ENCODE measurements at regions not wholly inside any gene's neighbourhood (a gene's known extent, or its start where the extent isn't known, plus 50 kb on each side); places are given as distances from the start of the nearest gene placed in this dataset.

GRCh38 chr9:89820337-89820736, 215.5 kb downstream of the GADD45G start:
- Histone ChIP-seq H3K4me2 (ENCODE audit: low read length) (no peak overlapping the region), H3K79me2 (ENCODE audit: insufficient read depth, low read length) (no peaks in the 10 kb centered on the region), H3K9me3 (ENCODE audit: low read length) (no peaks in the 10 kb centered on the region), H4K20me1 (ENCODE audit: insufficient read depth, low read length) (no peaks in the 10 kb centered on the region), H3K9ac (ENCODE audit: low read length) (no peak overlapping the region), H3K36me3 (ENCODE audit: insufficient read depth, low read length) (no peaks in the 10 kb centered on the region), H3K9me2 (ENCODE audit: low read depth, low read length) (no peaks in the 10 kb centered on the region), H3K4me3 (ENCODE audit: low read depth, low read length, poor library complexity, severe bottlenecking) (no peak overlapping the region), H3K4me1 (ENCODE audit: insufficient read depth, low read length, severe bottlenecking) (no peaks in the 10 kb centered on the region), H3F3A (ENCODE audit: insufficient read depth, low read length) (no peaks in the 10 kb centered on the region), H2AFZ (ENCODE audit: low read length) (no peak overlapping the region), H3K27me3 (ENCODE audit: insufficient read depth, low read length) (no peaks in the 10 kb centered on the region), H3K27ac (ENCODE audit: low read depth, low read length, poor library complexity, severe bottlenecking) (no peak overlapping the region)
- no peak for TF ChIP-seq CTCF (IDR thresholded peaks at IDR 0.05; ENCODE audit: low read length)
- TF ChIP-seq EZH2 (IDR thresholded peaks at IDR 0.05; ENCODE audit: borderline replicate concordance, low read length) = no peak

GRCh38 chr9:89821081-89821480, 216.3 kb downstream of the GADD45G start:
- Histone ChIP-seq H3K9ac (ENCODE audit: low read length) (no peak overlapping the region), H2AFZ (ENCODE audit: low read length) (no peak overlapping the region), H3K9me3 (ENCODE audit: low read length) (no peaks in the 10 kb centered on the region), H3K9me2 (ENCODE audit: low read depth, low read length) (no peaks in the 10 kb centered on the region), H3K27me3 (ENCODE audit: insufficient read depth, low read length) (no peaks in the 10 kb centered on the region), H3F3A (ENCODE audit: insufficient read depth, low read length) (no peaks in the 10 kb centered on the region), H3K79me2 (ENCODE audit: insufficient read depth, low read length) (no peaks in the 10 kb centered on the region), H4K20me1 (ENCODE audit: insufficient read depth, low read length) (no peaks in the 10 kb centered on the region), H3K36me3 (ENCODE audit: insufficient read depth, low read length) (no peaks in the 10 kb centered on the region), H3K4me2 (ENCODE audit: low read length) (no peak overlapping the region), H3K27ac (ENCODE audit: low read depth, low read length, poor library complexity, severe bottlenecking) (no peak overlapping the region), H3K4me3 (ENCODE audit: low read depth, low read length, poor library complexity, severe bottlenecking) (no peak overlapping the region), H3K4me1 (ENCODE audit: insufficient read depth, low read length, severe bottlenecking) (no peaks in the 10 kb centered on the region)
- TF ChIP-seq EZH2 (IDR thresholded peaks at IDR 0.05; ENCODE audit: borderline replicate concordance, low read length) = no peak
- no peak for TF ChIP-seq CTCF (IDR thresholded peaks at IDR 0.05; ENCODE audit: low read length)

- Histone ChIP-seq H3F3A (ENCODE audit: insufficient read depth, low read length) (no peaks in the 10 kb centered on the region), H3K27me3 (ENCODE audit: insufficient read depth, low read length) (no peaks in the 10 kb centered on the region), H3K4me1 (ENCODE audit: insufficient read depth, low read length, severe bottlenecking) (no peaks in the 10 kb centered on the region), H3K27ac (ENCODE audit: low read depth, low read length, poor library complexity, severe bottlenecking) (no peak overlapping the region), H3K36me3 (ENCODE audit: insufficient read depth, low read length) (no peaks in the 10 kb centered on the region), H3K79me2 (ENCODE audit: insufficient read depth, low read length) (no peaks in the 10 kb centered on the region), H4K20me1 (ENCODE audit: insufficient read depth, low read length) (no peaks in the 10 kb centered on the region), H3K9me2 (ENCODE audit: low read depth, low read length) (no peaks in the 10 kb centered on the region), H3K9me3 (ENCODE audit: low read length) (no peaks in the 10 kb centered on the region), H3K9ac (ENCODE audit: low read length) (no peak overlapping the region), H3K4me2 (ENCODE audit: low read length) (no peak overlapping the region), H3K4me3 (ENCODE audit: low read depth, low read length, poor library complexity, severe bottlenecking) (no peak overlapping the region), H2AFZ (ENCODE audit: low read length) (no peak overlapping the region)
- TF ChIP-seq EZH2 (IDR thresholded peaks at IDR 0.05; ENCODE audit: borderline replicate concordance, low read length) (no peak), CTCF (IDR thresholded peaks at IDR 0.05; ENCODE audit: low read length) (no peak)
These were observed 218.2 kb downstream of the GADD45G start for GRCh38 chr9:89822996-89823395.

All from OCI-LY1 (cell line).